Endothelial cell of umbilical vein (primary cell): ENCODE measurements at regions not wholly inside any gene's neighbourhood (a gene's known extent, or its start where the extent isn't known, plus 50 kb on each side); places are given as distances from the start of the nearest gene placed in this dataset.

Source experiments
- BruUV-seq: library from RNA; stranded (reverse); fragments of 400-500 nt; replicated peaks from 2 replicates; lab custom pipeline; 2021; lab: Mats Ljungman, UMichigan
- CTCF ChIA-PET: fragments of 300-600, 350-600 bp; sonication (Branson Sonifier 250); formaldehyde crosslinking; loops from one replicate; lab custom pipeline; 2021; ENCODE audit warnings: antibody characterized with exemption, inconsistent platforms; lab: Charles Lee
- POLR2A ChIA-PET: fragments of 300-600, 350-600 bp; sonication (Branson Sonifier 250); formaldehyde crosslinking; loops from one replicate; lab custom pipeline; 2021; ENCODE audit warnings: antibody characterized with exemption, inconsistent platforms; lab: Charles Lee
- DNase-seq: peaks from one replicate; pipeline ENCODE4 v3.0.0-alpha.2; 2011; ENCODE audit warnings: low read depth, low spot score
- FAIRE-seq: peaks from 2 replicates; lab custom pipeline; 2011; peaks lifted over from hg19 to GRCh38; lab: Jason Lieb, UNC
- H2AFZ ChIP-seq: 2 replicates; pipeline ENCODE4 v1.6.0; 2012; ENCODE audit warnings: low read depth, low read length, control low read depth, inconsistent platforms
- H3K27ac ChIP-seq: 2 replicates; pipeline ENCODE4 v1.5.1; 2011; ENCODE audit warnings: low read depth, mild to moderate bottlenecking, control low read depth, low read length, moderate library complexity; ENCODE audit not compliant: insufficient read depth
- H3K27me3 ChIP-seq, 2 experiments: 2 replicates each; pipeline versions ENCODE4 v1.6.0 to v1.6.1; 2011; ENCODE audit warnings: low read length in 2 of 2, mixed read lengths in 1 of 2; ENCODE audit not compliant: control insufficient read depth in 2 of 2, insufficient read depth in 2 of 2
- H3K36me3 ChIP-seq, 2 experiments: 2 replicates in 1 of 2; 3 replicates in 1 of 2; pipeline ENCODE4 v1.5.1; 2011; ENCODE audit warnings: low read length in 2 of 2, mild to moderate bottlenecking in 1 of 2, moderate library complexity in 1 of 2; ENCODE audit not compliant: control insufficient read depth in 2 of 2, insufficient read depth in 2 of 2; ENCODE audit errors: extremely low read depth in 1 of 2
- H3K4me1 ChIP-seq: 3 replicates; pipeline ENCODE4 v1.5.1; 2011; ENCODE audit warnings: mild to moderate bottlenecking, low read length; ENCODE audit not compliant: control insufficient read depth, insufficient read depth; ENCODE audit errors: extremely low read depth
- H3K4me2 ChIP-seq: 2 replicates; pipeline ENCODE4 v1.6.1; 2011; ENCODE audit warnings: low read length, control low read depth, mixed read lengths; ENCODE audit not compliant: insufficient read depth
- H3K4me3 ChIP-seq, 3 experiments: fragments of 200-600 bp in 1 of 3; sonication (generic), shearing (Covaris generic) in 1 of 3; replicated peaks in 1 of 3; 2 replicates each; pipeline ENCODE4 v1.5.1; 2011 to 2016; ENCODE audit warnings: control low read depth in 3 of 3, low read length in 3 of 3, mild to moderate bottlenecking in 2 of 3, inconsistent platforms in 1 of 3, low read depth in 1 of 3, moderate library complexity in 1 of 3; ENCODE audit not compliant: insufficient read depth in 1 of 3
- H3K79me2 ChIP-seq: 2 replicates; pipeline ENCODE4 v1.6.0; 2012; ENCODE audit warnings: low read length, inconsistent platforms; ENCODE audit not compliant: control insufficient read depth, insufficient read depth
- H3K9ac ChIP-seq: replicated peaks from 2 replicates; pipeline ENCODE3; 2011; ENCODE audit warnings: low read length, control low read depth; ENCODE audit not compliant: insufficient read depth; ENCODE audit errors: extremely low read depth
- H3K9me1 ChIP-seq: replicated peaks from 3 replicates; pipeline ENCODE4 v1.6.0; 2011; ENCODE audit warnings: mild to moderate bottlenecking, low read length; ENCODE audit not compliant: control insufficient read depth, insufficient read depth; ENCODE audit errors: extremely low read depth
- H3K9me3 ChIP-seq: replicated peaks from 2 replicates; pipeline ENCODE4 v1.5.1; 2012; ENCODE audit warnings: low read length, inconsistent platforms; ENCODE audit not compliant: control insufficient read depth, insufficient read depth
- H4K20me1 ChIP-seq: replicated peaks from 2 replicates; pipeline ENCODE3; 2011; ENCODE audit warnings: mild to moderate bottlenecking, low read length; ENCODE audit not compliant: control insufficient read depth, insufficient read depth; ENCODE audit errors: extremely low read depth
- CTCF ChIP-seq, 2 donors: IDR thresholded peaks; 1 replicate in 1 of 2; 2 replicates in 1 of 2; pipeline ENCODE4 v1.5.1; 2011; ENCODE audit warnings: low read length in 2 of 2, mild to moderate bottlenecking in 2 of 2, moderate library complexity in 2 of 2, control low read depth in 1 of 2, inconsistent platforms in 1 of 2, low read depth in 1 of 2; ENCODE audit not compliant: insufficient read depth in 1 of 2; ENCODE audit errors: extremely low read depth in 1 of 2
- EZH2 ChIP-seq: IDR thresholded peaks from 2 replicates; pipeline ENCODE4 v1.6.1; 2012; ENCODE audit warnings: borderline replicate concordance, low read depth, mild to moderate bottlenecking, moderate library complexity, low read length, inconsistent platforms; ENCODE audit not compliant: severe bottlenecking
- FOS ChIP-seq: IDR thresholded peaks from 2 replicates; pipeline ENCODE4 v1.6.1; 2011; ENCODE audit warnings: mild to moderate bottlenecking, low read length, moderate library complexity, borderline replicate concordance; ENCODE audit not compliant: insufficient read depth
- GATA2 ChIP-seq: IDR thresholded peaks from 2 replicates; pipeline ENCODE4 v1.7.0; 2011; ENCODE audit warnings: low read depth, mild to moderate bottlenecking, moderate library complexity, mixed read lengths, low read length; ENCODE audit not compliant: insufficient read length, insufficient read depth
- JUN ChIP-seq: IDR thresholded peaks from 2 replicates; pipeline ENCODE4 v1.6.1; 2011; ENCODE audit warnings: borderline replicate concordance, low read depth; ENCODE audit not compliant: insufficient read length, insufficient read depth
- MYC ChIP-seq: IDR thresholded peaks from one replicate; pipeline ENCODE4 v1.6.1; 2011; ENCODE audit warnings: mild to moderate bottlenecking, low read depth, low read length
- POLR2A ChIP-seq: IDR thresholded peaks from 2 replicates; pipeline ENCODE4 v1.6.1; 2012; ENCODE audit warnings: low read depth, mild to moderate bottlenecking, control low read depth, low read length
- POLR2AphosphoS5 ChIP-seq: IDR thresholded peaks from 2 replicates; pipeline ENCODE4 v1.6.1; 2012; ENCODE audit warnings: low read depth, mild to moderate bottlenecking, control low read depth, low read length, moderate library complexity; ENCODE audit not compliant: insufficient read depth
- dilution Hi-C: fragments of 300-500 bp; cut with MboI; formaldehyde crosslinking; loops from one replicate; pipeline ENCODE4 v1.15.0; 2019; ENCODE audit warnings: low sequenced_read_pairs; ENCODE audit not compliant: extremely low pct_ligation_motif_present
- intact Hi-C: fragments of 100-400 bp; cut with micrococcal nuclease; formaldehyde crosslinking; loops from one replicate; pipeline ENCODE4 v1.10.0; 2022
- TF ChIP-seq, protein P1 (sequence below): IDR thresholded peaks from 2 replicates; pipeline ENCODE4 v1.6.1; 2011; ENCODE audit not compliant: insufficient read depth, insufficient read length

- no TSS peak for BruUV-seq
- no peak overlapping the region for H3K4me3 ChIP-seq
- POLR2A ChIA-PET = no interaction called here
- H3K4me2 ChIP-seq = no peak overlapping the region
- no peak for FAIRE-seq
- no peaks in the 10 kb centered on the region for H4K20me1 ChIP-seq
- H3K36me3 ChIP-seq = no peaks in the 10 kb centered on the region
- peaks cover 3% of the 10 kb centered on the region for H3K9me3 ChIP-seq
- no peak overlapping the region for H3K9ac ChIP-seq
- dilution Hi-C loops (no loop called here), intact Hi-C loops (no loop called here)
- H3K9me1 ChIP-seq = no peaks in the 10 kb centered on the region
- no peaks in the 10 kb centered on the region for H3K27me3 ChIP-seq
- H3K27ac ChIP-seq = no peak overlapping the region
- no peaks in the 10 kb centered on the region for H3K4me1 ChIP-seq
- DNase-seq = no peak
- H2AFZ ChIP-seq = no peak overlapping the region
- TF ChIP-seq, protein P1, sequence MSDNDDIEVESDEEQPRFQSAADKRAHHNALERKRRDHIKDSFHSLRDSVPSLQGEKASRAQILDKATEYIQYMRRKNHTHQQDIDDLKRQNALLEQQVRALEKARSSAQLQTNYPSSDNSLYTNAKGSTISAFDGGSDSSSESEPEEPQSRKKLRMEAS = no peak
- TF ChIP-seq CTCF (IDR thresholded peaks at IDR 0.05; ENCODE audit: extremely low read depth in 1 of 2, insufficient read depth in 1 of 2, low read depth in 1 of 2, low read length in 2 of 2) (no peak), MYC (no peak), EZH2 (no peak), GATA2 (no peak), POLR2AphosphoS5 (no peak), POLR2A (no peak), FOS (no peak), JUN (no peak)
- no peaks in the 10 kb centered on the region for H3K79me2 ChIP-seq
- CTCF ChIA-PET = no interaction called here
These were observed 303.3 kb upstream of the COBL start for GRCh38 chr7:51619880-51620279.
